GM21576 (cell line): ENCODE measurements at regions not wholly inside any gene's neighbourhood (a gene's known extent, or its start where the extent isn't known, plus 50 kb on each side); places are given as distances from the start of the nearest gene placed in this dataset.
"Not testable (repeated sequence)": the region's sequence is repeated elsewhere in the genome, so short reads cannot be mapped to it uniquely, and the experiment has no call there.

Source experiments
- ATAC-seq: cut with Tn5 transposase; IDR thresholded peaks from one replicate; pipeline ENCODE4 v1.9.1; 2021; ENCODE audit warnings: mild to moderate bottlenecking, moderate library complexity; ENCODE audit not compliant: unreplicated experiment

- no peak for ATAC-seq
These were observed 351.2 kb downstream of the MATN1 start for GRCh38 chr1:30371888-30372791.

- no peak for ATAC-seq
These were observed 352.1 kb downstream of the MATN1 start for GRCh38 chr1:30371179-30371788.

GRCh38 chr1:30368651-30369240 is 354.6 kb downstream of the MATN1 start:
- ATAC-seq: no peak

- no peak for ATAC-seq
These were observed 356.5 kb downstream of the MATN1 start for GRCh38 chr1:30366911-30367310.

- ATAC-seq: no peak
These were observed 357.2 kb downstream of the MATN1 start for GRCh38 chr1:30366199-30366598.

- ATAC-seq: no peak
These were observed 357.8 kb downstream of the MATN1 start for GRCh38 chr1:30365596-30365995.

- no peak for ATAC-seq
These were observed 360.4 kb downstream of the MATN1 start for GRCh38 chr1:30363031-30363430.

- no peak for ATAC-seq
These were observed 360.8 kb downstream of the MATN1 start for GRCh38 chr1:30362603-30362990.

- not testable (repeated sequence) for ATAC-seq
These were observed 361.3 kb downstream of the MATN1 start for GRCh38 chr1:30361890-30362602.

GRCh38 chr1:30360753-30361152 is 362.6 kb downstream of the MATN1 start:
- ATAC-seq: no peak

- no peak for ATAC-seq
These were observed 363.1 kb downstream of the MATN1 start for GRCh38 chr1:30360281-30360680.

GRCh38 chr1:30359539-30360220 is 363.7 kb downstream of the MATN1 start:
- no peak for ATAC-seq

GRCh38 chr1:30358500-30358899 is 364.9 kb downstream of the MATN1 start:
- no peak for ATAC-seq

- no peak for ATAC-seq
These were observed 366.5 kb downstream of the MATN1 start for GRCh38 chr1:30356839-30357238.

- no peak for ATAC-seq
These were observed 369.0 kb downstream of the MATN1 start for GRCh38 chr1:30354410-30354809.

- no peak for ATAC-seq
These were observed 369.7 kb downstream of the MATN1 start for GRCh38 chr1:30353637-30354036.

GRCh38 chr1:30348147-30348546 is 375.2 kb downstream of the MATN1 start:
- no peak for ATAC-seq

- no peak for ATAC-seq
These were observed 377.8 kb downstream of the MATN1 start for GRCh38 chr1:30345491-30346130.

- ATAC-seq: no peak
These were observed 379.8 kb downstream of the MATN1 start for GRCh38 chr1:30343562-30343961.

GRCh38 chr1:30342535-30343141 is 380.7 kb downstream of the MATN1 start:
- no peak for ATAC-seq
